GM12875 (cell line): ENCODE measurements at regions not wholly inside any gene's neighbourhood (a gene's known extent, or its start where the extent isn't known, plus 50 kb on each side); places are given as distances from the start of the nearest gene placed in this dataset.
A peak's percentile ranks its signal among the peaks of the same experiment; 100 is the strongest.

ENCODE experiments used
- H3K4me3 ChIP-seq: one replicate; pipeline ENCODE4 v1.5.1; 2011; ENCODE audit warnings: low read depth, low read length, control low read depth
- CTCF ChIP-seq: IDR thresholded peaks from 2 replicates; pipeline ENCODE4 v1.5.1; 2011; ENCODE audit warnings: low read depth, mild to moderate bottlenecking, control low read depth, inconsistent platforms, low read length, moderate library complexity, borderline replicate concordance; ENCODE audit not compliant: insufficient read depth

DNA sequence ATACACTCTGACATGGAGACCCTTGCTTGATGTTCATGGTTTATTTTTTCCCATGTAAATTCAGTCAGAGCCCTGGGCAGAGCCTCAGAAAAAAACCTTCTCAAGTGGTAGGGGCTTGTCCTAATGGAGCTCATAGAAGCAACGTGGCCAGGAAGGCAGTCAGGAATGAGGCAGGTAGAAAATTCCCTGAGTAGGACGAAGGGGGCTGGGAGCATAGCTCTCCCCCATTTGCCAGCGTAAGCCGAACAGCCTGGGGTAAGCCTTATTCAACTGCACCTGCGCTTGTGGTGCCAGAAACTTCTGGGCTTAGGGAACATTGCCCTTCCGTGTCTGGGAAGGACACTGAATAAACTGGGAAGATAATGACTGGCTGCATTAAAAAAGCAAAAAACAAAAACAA lies 238.5 kb upstream of the ROPN1 start:
- no peak overlapping the region for H3K4me3 ChIP-seq
- no peak for TF ChIP-seq CTCF

- TF ChIP-seq CTCF, result no peak
- H3K4me3 ChIP-seq, result no peak overlapping the region
Measured at GRCh38 chr3:124230998-124231397, 239.1 kb upstream of the ROPN1 start.

GRCh38 chr3:124234852-124235252 lies 242.9 kb upstream of the ROPN1 start:
- TF ChIP-seq CTCF, result no peak
- H3K4me3 ChIP-seq, result no peak overlapping the region

GRCh38 chr3:124235446-124235845 lies 243.5 kb upstream of the ROPN1 start:
- H3K4me3 ChIP-seq, result no peak overlapping the region
- no peak for TF ChIP-seq CTCF

DNA sequence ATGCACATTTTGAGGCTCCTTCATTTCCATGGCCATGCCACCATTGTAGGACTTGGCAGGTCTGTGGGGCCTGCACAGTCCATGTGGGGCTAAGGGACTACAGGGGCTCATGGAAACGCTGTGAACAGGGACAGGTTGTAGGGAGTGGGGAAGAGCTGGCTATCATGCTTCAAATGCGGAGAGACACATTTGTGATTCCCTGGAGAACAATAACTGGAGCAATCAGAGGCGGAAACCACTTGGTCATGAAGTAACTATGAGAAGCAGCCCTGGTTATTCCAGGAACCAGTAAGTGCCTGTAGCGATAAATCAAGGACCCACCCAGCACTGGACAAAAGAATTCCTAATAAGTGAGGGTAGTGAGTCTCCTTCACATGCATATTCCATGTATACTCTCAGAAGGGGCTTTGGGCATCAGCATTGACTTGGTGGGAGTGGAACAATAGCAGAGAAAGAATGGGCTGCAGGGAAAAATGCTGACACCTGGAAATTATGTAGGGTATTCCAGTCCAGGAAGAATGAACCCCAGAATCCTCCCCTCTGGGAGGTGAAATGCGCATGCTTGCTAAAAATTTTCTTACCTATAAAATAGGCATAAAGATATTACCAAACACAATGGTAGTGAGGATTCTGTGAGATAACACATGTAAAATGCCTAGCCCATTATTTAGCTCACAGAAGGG lies 251.4 kb upstream of the ROPN1 start:
- no peak for TF ChIP-seq CTCF

GRCh38 chr3:124246376-124246775 lies 254.5 kb upstream of the ROPN1 start:
- no peak for TF ChIP-seq CTCF

More for the DNA sequence above, 251.4 kb upstream of the ROPN1 start:
- no peak overlapping the region for H3K4me3 ChIP-seq

DNA sequence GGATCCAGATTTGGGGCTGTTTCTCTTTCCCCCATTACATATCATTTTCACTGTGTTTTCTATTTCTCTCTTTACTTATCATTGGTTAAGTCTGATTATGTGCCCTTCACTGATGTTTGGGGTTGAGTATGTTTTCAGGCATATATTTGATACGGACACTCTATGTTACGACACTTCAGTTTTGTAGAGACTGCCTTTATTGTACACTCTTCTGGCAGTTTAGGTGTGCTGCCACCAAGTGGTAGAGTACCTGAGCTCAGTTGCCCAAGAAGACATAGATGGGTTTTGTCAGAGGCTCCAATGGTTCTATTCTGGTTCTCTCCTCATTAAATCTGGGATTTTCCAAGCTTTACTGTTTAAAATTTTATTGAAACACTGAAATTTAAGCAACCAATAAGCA lies 255.0 kb upstream of the ROPN1 start:
- no peak overlapping the region for H3K4me3 ChIP-seq
- TF ChIP-seq CTCF, result peak; percentile 60

More at GRCh38 chr3:124246376-124246775, 254.5 kb upstream of the ROPN1 start:
- no peak overlapping the region for H3K4me3 ChIP-seq
